IPS-15b (cell line): ENCODE measurements at regions not wholly inside any gene's neighbourhood (a gene's known extent, or its start where the extent isn't known, plus 50 kb on each side); places are given as distances from the start of the nearest gene placed in this dataset.

Experiments used
- H3K27me3 ChIP-seq: one replicate; pipeline ENCODE4 v1.6.1; 2013; ENCODE audit warnings: low read length; ENCODE audit not compliant: control insufficient read depth, insufficient read depth
- H3K36me3 ChIP-seq: one replicate; pipeline ENCODE4 v1.6.1; 2013; ENCODE audit warnings: low read length; ENCODE audit not compliant: control insufficient read depth, insufficient read depth
- H3K4me1 ChIP-seq: one replicate; pipeline ENCODE4 v1.6.1; 2013; ENCODE audit warnings: mild to moderate bottlenecking, low read length; ENCODE audit not compliant: control insufficient read depth, insufficient read depth
- H3K4me3 ChIP-seq: one replicate; pipeline ENCODE4 v1.5.1; 2013; ENCODE audit warnings: low read depth, low read length
- H3K9ac ChIP-seq: one replicate; pipeline ENCODE4 v1.6.1; 2013; ENCODE audit warnings: low read depth, mild to moderate bottlenecking, low read length
- H3K9me3 ChIP-seq: one replicate; pipeline ENCODE4 v1.6.1; 2013; ENCODE audit warnings: mild to moderate bottlenecking, low read length; ENCODE audit not compliant: control insufficient read depth, insufficient read depth

DNA sequence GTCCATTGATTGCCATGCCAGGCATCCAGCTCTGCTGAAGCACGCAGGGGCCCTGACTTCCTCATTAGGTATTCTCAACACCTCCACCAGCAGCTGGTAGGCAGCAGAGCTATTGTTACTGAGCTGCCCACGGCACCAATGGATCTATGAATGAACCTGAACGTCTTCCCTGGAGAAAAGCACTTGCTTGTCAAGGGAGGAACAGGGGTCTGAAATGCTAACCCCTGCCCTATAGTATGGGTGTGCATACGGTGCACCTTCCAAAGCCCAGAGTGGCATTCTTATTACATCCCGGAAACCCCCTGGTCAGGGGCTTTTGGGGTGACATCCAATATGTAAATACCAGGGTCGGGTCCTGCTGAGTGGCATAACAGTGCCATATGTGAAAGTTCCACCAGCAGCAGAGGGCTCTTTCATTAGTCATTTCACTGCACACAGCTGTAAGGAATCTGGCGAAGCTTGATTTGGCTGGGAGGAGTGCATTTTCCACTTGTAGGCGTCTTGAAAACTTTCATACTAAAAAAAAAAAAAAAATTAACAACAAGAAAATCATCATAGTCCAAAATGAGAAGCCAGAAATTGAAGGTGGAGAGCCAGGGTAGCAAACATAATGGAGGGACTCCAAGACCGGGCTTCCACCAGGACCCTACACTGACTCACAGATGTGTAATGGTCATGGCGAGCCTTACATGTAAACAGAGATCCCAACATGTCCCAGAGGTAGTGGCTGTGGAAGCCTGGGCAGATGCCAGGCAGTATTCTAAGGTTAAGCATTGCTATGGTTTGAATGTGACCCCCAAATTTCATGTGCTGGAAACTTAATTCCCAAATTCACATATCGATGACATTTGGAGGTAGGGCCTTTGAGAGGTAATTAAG is 58.8 kb upstream of the PRDX6 start:
- H3K4me1 ChIP-seq: peaks cover 4% of the 10 kb centered on the region
- H3K36me3 ChIP-seq: peaks cover 2% of the 10 kb centered on the region
- H3K9ac ChIP-seq: no peak overlapping the region
- no peaks in the 10 kb centered on the region for H3K27me3 ChIP-seq
- no peak overlapping the region for H3K4me3 ChIP-seq
- H3K9me3 ChIP-seq: no peaks in the 10 kb centered on the region

DNA sequence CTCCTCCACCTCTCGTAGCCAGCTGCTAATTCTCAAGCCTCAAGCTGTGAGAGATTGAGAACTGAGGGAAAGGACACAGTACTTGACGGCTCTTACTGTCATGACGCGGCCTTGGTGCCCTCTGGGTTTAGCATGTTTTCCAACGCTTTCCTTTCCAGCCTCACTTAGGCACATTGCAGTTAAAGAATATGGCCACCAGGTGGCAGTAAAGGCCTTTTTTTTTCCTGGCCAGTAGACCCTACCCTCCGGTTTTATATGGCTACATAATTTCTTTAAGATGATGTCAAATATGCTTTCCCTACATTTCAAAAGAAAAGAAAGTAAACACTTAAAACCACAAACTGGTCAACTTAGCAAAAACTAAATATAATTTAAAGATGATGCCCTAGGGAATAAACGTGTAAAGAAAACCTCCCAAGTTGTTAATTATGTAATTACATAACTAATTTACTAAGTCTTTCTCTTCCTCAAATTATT is 56.8 kb upstream of the PRDX6 start:
- Histone ChIP-seq H3K36me3 (peaks cover 2% of the 10 kb centered on the region), H3K9me3 (no peaks in the 10 kb centered on the region), H3K4me3 (no peak overlapping the region), H3K27me3 (no peaks in the 10 kb centered on the region), H3K4me1 (peaks cover 4% of the 10 kb centered on the region), H3K9ac (no peak overlapping the region)

DNA sequence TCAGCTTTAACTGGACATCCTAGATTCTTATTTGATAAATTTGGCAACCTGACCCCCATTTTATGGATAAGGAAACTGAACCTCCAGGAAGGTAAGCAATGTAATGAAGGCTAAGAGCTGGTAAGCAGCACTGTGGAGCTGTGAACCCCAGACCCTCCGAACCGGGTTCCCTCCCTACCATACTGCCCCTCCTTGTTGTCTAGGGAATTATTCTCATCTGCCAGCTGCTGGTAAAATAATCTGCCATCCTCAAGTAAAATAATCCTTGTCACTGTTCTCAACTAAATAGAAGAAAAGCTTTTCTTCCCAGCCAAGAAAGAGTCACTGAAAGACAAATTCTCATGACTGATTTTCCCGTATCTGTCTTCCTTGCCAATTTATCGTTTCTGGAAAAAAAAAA is 55.8 kb upstream of the PRDX6 start:
- Histone ChIP-seq H3K27me3 (no peaks in the 10 kb centered on the region), H3K4me1 (peaks cover 4% of the 10 kb centered on the region), H3K9ac (no peak overlapping the region), H3K36me3 (peaks cover under 1% of the 10 kb centered on the region), H3K4me3 (no peak overlapping the region), H3K9me3 (no peaks in the 10 kb centered on the region)

DNA sequence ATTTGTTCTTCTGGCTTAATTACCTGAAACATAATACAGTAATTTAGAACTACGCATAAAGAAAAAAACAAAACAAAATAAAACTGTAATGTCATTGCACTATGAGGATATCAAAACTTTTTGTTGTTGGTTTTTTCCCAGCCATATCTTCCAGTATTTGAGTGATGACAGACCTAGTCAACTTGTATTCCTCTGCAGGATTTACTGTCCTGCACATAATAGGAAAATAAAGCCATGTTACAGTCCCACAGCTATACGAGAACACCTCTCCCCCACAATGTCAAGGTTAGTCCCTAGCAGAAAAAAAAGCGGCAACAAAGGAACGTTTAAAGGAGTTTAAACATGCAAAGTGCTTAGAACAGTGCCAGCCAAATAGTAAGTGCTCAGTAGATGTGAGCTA is 55.3 kb upstream of the PRDX6 start:
- no peaks in the 10 kb centered on the region for H3K36me3 ChIP-seq
- no peaks in the 10 kb centered on the region for H3K27me3 ChIP-seq
- H3K4me3 ChIP-seq: no peak overlapping the region
- peaks cover 4% of the 10 kb centered on the region for H3K4me1 ChIP-seq
- no peak overlapping the region for H3K9ac ChIP-seq
- H3K9me3 ChIP-seq: no peaks in the 10 kb centered on the region

DNA sequence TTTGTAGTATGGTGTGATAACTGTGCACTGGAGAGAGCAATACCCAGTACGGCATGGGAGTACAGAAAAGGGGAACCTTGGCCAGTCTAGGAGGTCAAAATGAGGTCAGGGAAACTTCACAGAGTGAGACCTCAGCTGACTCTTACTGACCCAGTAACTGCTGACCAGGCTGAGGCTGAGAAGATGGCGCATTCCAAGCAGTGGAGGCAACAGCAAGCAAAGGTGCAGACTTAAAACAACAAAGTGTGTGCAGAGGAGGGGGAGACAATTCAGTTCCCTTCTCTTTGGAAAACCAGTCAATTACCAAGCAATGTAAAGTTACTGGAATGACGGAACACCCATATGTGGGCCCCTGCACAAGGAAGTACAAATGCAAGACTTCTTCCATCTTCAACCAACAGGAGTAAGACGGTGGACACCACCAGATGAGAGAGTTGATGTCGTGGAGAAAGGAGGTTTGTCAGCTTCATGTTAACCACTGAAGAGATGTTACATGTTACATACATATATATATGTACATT is 54.6 kb upstream of the PRDX6 start:
- Histone ChIP-seq H3K4me3 (no peak overlapping the region), H3K9me3 (no peaks in the 10 kb centered on the region), H3K9ac (no peak overlapping the region), H3K4me1 (peaks cover 6% of the 10 kb centered on the region), H3K36me3 (no peaks in the 10 kb centered on the region), H3K27me3 (no peaks in the 10 kb centered on the region)

DNA sequence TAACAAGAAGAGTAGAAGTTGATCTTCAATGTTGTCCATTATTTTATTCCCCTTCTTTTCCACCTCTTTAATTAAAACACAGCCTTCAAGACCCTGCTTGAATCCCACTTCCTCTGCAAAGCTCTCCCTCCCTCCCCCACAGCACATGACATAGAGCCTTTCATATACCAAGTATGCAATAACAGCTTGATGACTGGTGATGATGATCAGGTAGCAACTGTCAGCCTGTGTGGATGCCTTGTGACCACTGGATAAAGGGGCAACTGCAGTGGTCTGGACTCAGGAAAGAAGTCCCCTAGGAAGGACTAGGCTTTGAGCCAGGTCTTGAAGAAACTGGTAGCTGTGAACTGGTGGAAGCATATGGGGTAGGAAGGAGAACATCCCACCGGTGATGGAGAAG is 53.8 kb upstream of the PRDX6 start:
- Histone ChIP-seq H3K36me3 (no peaks in the 10 kb centered on the region), H3K27me3 (no peaks in the 10 kb centered on the region), H3K4me3 (no peak overlapping the region), H3K9ac (no peak overlapping the region), H3K9me3 (no peaks in the 10 kb centered on the region), H3K4me1 (peaks cover 6% of the 10 kb centered on the region)

DNA sequence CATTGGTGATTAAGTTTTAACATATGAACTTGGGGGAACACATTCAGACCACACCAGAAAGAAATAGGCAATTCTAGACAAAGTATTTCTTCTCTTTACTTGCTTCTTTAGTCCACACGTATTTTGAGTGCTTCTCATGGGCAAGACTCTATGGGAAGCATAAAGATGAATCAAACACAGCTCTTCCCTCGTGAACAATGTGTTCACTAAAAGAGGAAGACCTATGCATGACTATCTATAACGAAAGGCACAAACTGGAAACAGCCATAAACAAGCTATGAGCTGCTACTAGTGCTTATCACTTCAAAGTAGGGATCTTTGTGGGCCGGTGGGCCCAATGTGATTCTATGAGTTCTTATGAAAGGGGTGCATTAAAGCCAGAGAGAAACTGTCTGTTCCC is 53.0 kb upstream of the PRDX6 start:
- no peak overlapping the region for H3K4me3 ChIP-seq
- H3K9ac ChIP-seq: no peak overlapping the region
- H3K36me3 ChIP-seq: no peaks in the 10 kb centered on the region
- H3K4me1 ChIP-seq: peaks cover 6% of the 10 kb centered on the region
- H3K9me3 ChIP-seq: no peaks in the 10 kb centered on the region
- no peaks in the 10 kb centered on the region for H3K27me3 ChIP-seq

DNA sequence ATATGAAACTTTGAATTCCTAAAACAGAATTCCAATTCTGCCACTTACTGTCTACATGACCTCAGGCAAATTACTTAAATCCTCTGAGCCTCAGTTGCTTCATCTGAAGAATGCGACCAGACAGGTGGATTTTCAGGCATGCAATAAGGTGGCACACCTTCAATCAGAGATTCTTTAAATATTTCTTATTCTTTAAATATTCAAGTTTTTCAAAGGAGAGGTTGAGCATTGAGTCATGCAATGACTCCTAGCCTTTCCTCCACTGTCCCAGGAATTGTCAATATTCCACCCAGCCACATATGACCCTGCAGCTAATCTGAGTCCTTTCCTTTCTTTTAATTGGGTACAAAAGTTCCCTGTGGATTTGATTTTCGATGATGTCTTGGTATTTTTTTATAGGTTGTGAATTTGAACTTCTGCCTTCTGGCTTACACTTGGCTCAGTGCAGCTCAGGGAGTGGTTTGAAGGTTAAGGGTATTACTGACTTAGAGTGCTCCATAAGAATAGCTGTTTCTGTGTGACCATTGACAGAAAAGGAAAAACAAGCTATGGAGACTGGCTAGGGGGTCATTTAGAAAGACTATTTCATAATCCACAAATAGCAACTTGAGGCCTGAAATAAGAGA is 52.2 kb upstream of the PRDX6 start:
- Histone ChIP-seq H3K4me3 (no peak overlapping the region), H3K4me1 (peaks cover 9% of the 10 kb centered on the region), H3K9ac (no peak overlapping the region), H3K9me3 (no peaks in the 10 kb centered on the region), H3K36me3 (no peaks in the 10 kb centered on the region), H3K27me3 (no peaks in the 10 kb centered on the region)

DNA sequence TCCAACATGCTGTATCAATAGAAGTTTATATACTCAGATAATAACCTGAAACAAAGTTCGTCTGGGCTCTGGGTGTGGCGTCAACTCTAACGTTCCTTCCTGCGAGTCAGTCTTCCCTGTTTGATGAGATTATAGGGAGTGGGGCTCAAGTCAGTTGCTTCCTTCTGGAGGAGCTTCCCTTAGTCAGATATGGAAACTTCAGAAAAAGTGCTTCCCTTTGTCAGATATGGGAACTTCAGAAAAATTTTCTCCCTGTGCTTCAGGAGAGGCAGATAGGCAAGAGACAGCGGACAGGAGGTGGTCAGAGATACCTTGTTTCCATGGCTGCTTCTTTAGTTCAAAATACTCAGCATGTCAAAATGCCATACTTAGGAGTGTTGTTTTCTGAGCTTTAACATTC is 51.1 kb upstream of the PRDX6 start:
- Histone ChIP-seq H3K4me1 (peaks cover 15% of the 10 kb centered on the region), H3K4me3 (no peak overlapping the region), H3K9me3 (no peaks in the 10 kb centered on the region), H3K36me3 (no peaks in the 10 kb centered on the region), H3K9ac (no peak overlapping the region), H3K27me3 (no peaks in the 10 kb centered on the region)

DNA sequence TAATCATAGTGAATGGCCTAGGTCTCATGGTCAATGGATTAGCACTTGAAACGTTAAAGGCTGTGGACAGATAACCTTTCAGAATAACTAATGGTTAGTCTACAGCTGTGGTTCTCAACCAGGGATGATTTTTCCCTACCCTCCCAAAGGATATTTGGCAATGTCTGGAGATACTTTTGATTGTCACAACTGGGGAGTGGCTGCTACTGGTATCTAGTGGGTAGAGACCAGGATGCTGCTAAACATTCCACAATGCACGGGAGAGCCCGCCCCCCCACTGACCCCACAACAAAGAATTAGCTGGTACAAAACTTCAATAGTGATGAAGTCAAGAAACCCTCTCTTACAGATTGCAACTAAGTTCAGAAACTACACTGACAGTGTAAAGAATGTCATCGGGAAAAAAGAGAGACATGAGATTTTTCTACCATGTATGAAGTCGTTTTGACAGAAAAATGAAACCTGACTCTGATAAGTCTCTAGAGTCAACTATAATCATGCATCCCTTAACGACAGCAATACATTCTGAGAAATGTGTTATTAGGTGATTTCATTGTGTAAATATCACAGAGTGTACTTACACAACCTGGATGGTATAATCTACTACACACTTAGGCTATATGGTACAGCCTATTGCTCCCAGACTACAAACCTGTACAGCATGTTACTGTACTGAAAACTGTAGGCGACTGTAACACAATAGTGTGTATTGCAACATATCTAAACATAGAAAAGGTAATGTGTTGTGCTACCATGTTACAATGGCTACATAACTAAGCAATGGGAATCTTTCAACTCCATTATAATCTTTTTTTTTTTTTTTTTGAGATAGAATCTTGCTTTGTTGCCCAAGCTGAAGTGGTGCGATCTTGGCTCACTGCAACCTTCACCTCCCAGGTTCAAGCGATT is 49.7 kb upstream of the PRDX6 start:
- peaks cover 24% of the 10 kb centered on the region for H3K4me1 ChIP-seq
- H3K4me3 ChIP-seq: no peak overlapping the region
- H3K27me3 ChIP-seq: no peaks in the 10 kb centered on the region
- H3K9ac ChIP-seq: no peak overlapping the region
- no peaks in the 10 kb centered on the region for H3K36me3 ChIP-seq
- H3K9me3 ChIP-seq: no peaks in the 10 kb centered on the region
